GM12878 (cell line): ENCODE measurements at regions not wholly inside any gene's neighbourhood (a gene's known extent, or its start where the extent isn't known, plus 50 kb on each side); places are given as distances from the start of the nearest gene placed in this dataset.

Experiments used
- ATAC-seq: fragments of 200-7000 bp; cut with Tn5 transposase; 3 replicates; pipeline ENCODE4 v1.9.1; 2020; ENCODE audit warnings: mild to moderate bottlenecking, moderate library complexity
- BruUV-seq: library from RNA; stranded (reverse); fragments of 400-500 nt; replicated peaks from 2 replicates; lab custom pipeline; 2021; lab: Mats Ljungman, UMichigan
- CTCF ChIA-PET: fragments of 300-600 bp; sonication (Branson Sonifier 250); formaldehyde crosslinking; extraction: SDS; loops from one replicate; lab custom pipeline; 2021; ENCODE audit warnings: inconsistent platforms; lab: Yijun Ruan, JAX
- POLR2A ChIA-PET: fragments of 350-600 bp; formaldehyde crosslinking; extraction: SDS; loops from one replicate; lab custom pipeline; 2021; ENCODE audit warnings: inconsistent platforms; lab: Charles Lee
- RAD21 ChIA-PET: fragments of 300-600 bp; sonication (Branson Sonifier 250); formaldehyde crosslinking; loops from one replicate; lab custom pipeline; 2023; ENCODE audit warnings: antibody characterized with exemption; ENCODE audit not compliant: unreplicated experiment; lab: Charles Lee
- SMC1A ChIA-PET: fragments of 300-600 bp; sonication (Branson Sonifier 250); formaldehyde crosslinking; loops from one replicate; lab custom pipeline; 2023; ENCODE audit not compliant: unreplicated experiment, uncharacterized antibody; lab: Charles Lee
- DNase-seq: peaks from one replicate; pipeline ENCODE4 v3.0.0-alpha.2; 2011; ENCODE audit warnings: low read depth, low spot score
- FAIRE-seq: peaks from 3 replicates; lab custom pipeline; 2011; peaks lifted over from hg19 to GRCh38; lab: Jason Lieb, UNC
- H2AFZ ChIP-seq: 2 replicates; pipeline ENCODE4 v1.6.0; 2011; ENCODE audit warnings: low read depth, low read length, control low read depth; ENCODE audit not compliant: control insufficient read depth
- H3K27ac ChIP-seq: 2 replicates; pipeline ENCODE4 v1.5.1; 2011; ENCODE audit warnings: control low read depth; ENCODE audit not compliant: control insufficient read depth, insufficient read depth
- H3K27me3 ChIP-seq, 2 experiments: replicated peaks in 1 of 2; 2 replicates each; pipeline versions ENCODE4 v1.6.0 to v1.6.1; 2011; ENCODE audit warnings: low read length in 1 of 2; ENCODE audit not compliant: control insufficient read depth in 2 of 2, insufficient read depth in 2 of 2
- H3K36me3 ChIP-seq, 2 experiments: 2 replicates each; pipeline ENCODE4 v1.5.1; 2011; ENCODE audit warnings: low read length in 1 of 2; ENCODE audit not compliant: control insufficient read depth in 2 of 2, insufficient read depth in 2 of 2
- H3K4me1 ChIP-seq: 2 replicates; pipeline ENCODE4 v1.6.1; 2011; ENCODE audit warnings: mild to moderate bottlenecking, low read length, moderate library complexity, mixed read lengths; ENCODE audit not compliant: control insufficient read depth, insufficient read depth
- H3K4me2 ChIP-seq: 2 replicates; pipeline ENCODE4 v1.6.0; 2011; ENCODE audit warnings: control low read depth; ENCODE audit not compliant: control insufficient read depth, insufficient read depth
- H3K4me3 ChIP-seq: fragments of 200-600 bp; sonication (generic); 2 replicates; pipeline ENCODE4 v1.5.1; 2016
- H3K79me2 ChIP-seq: 2 replicates; pipeline ENCODE4 v1.6.0; 2011; ENCODE audit warnings: low read length; ENCODE audit not compliant: control insufficient read depth, insufficient read depth
- H3K9ac ChIP-seq: 2 replicates; pipeline ENCODE4 v1.8.0; 2011; ENCODE audit warnings: low read length, control low read depth, mixed read lengths; ENCODE audit not compliant: control insufficient read depth, insufficient read depth
- H3K9me3 ChIP-seq: replicated peaks from 3 replicates; pipeline ENCODE4 v1.5.1; 2011; ENCODE audit warnings: mild to moderate bottlenecking, low read length; ENCODE audit not compliant: control insufficient read depth, insufficient read depth
- H4K20me1 ChIP-seq: 2 replicates; pipeline ENCODE4 v1.6.0; 2011; ENCODE audit not compliant: control insufficient read depth, insufficient read depth
- ATF7 ChIP-seq: fragments of 450-650 bp; IDR thresholded peaks from 2 replicates; pipeline ENCODE4 v1.6.1; 2016; ENCODE audit warnings: low read depth, mild to moderate bottlenecking
- CREB1 ChIP-seq: IDR thresholded peaks from 2 replicates; pipeline ENCODE4 v1.6.1; 2012; ENCODE audit warnings: low read depth, mild to moderate bottlenecking, inconsistent platforms
- CTCF ChIP-seq, 3 experiments: IDR thresholded peaks in 2 of 3; conservative IDR thresholded peaks in 1 of 3; 2 replicates each; pipeline ENCODE4 v1.5.1; 2011; ENCODE audit warnings: low read depth in 3 of 3, low read length in 3 of 3, mild to moderate bottlenecking in 3 of 3, control low read depth in 2 of 3, moderate library complexity in 2 of 3, inconsistent platforms in 1 of 3, mixed read lengths in 1 of 3; ENCODE audit not compliant: control insufficient read depth in 2 of 3, insufficient read depth in 1 of 3; ENCODE audit errors: extremely low read depth in 1 of 3
- EED ChIP-seq: sonication (generic); IDR thresholded peaks from 2 replicates; pipeline ENCODE4 v1.6.1; 2016; ENCODE audit warnings: antibody characterized with exemption, low read depth
- IRF4 ChIP-seq: IDR thresholded peaks from 2 replicates; pipeline ENCODE4 v1.6.1; 2011; ENCODE audit warnings: low read depth, low read length
- MEF2A ChIP-seq: IDR thresholded peaks from 2 replicates; pipeline ENCODE4 v1.6.1; 2011; ENCODE audit warnings: low read depth, mild to moderate bottlenecking, low read length, moderate library complexity; ENCODE audit not compliant: insufficient read depth
- NBN ChIP-seq: fragments of 450-650 bp; IDR thresholded peaks from 2 replicates; pipeline ENCODE4 v1.6.1; 2016
- PKNOX1 ChIP-seq: fragments of 450-650 bp; IDR thresholded peaks from 2 replicates; pipeline ENCODE4 v1.6.1; 2016; ENCODE audit warnings: mild to moderate bottlenecking
- SMAD1 ChIP-seq: fragments of 450-650 bp; IDR thresholded peaks from 2 replicates; pipeline ENCODE4 v1.6.1; 2018; ENCODE audit warnings: mild to moderate bottlenecking, low read depth; ENCODE audit not compliant: partially characterized antibody
- SP1 ChIP-seq: IDR thresholded peaks from one replicate; pipeline ENCODE4 v1.6.1; 2011; ENCODE audit warnings: low read depth, low read length
- ZNF24 ChIP-seq: fragments of 450-650 bp; IDR thresholded peaks from 2 replicates; pipeline ENCODE4 v1.6.1; 2017; ENCODE audit warnings: antibody characterized with exemption, mild to moderate bottlenecking
- WGBS: methylation state at CpG from one replicate; pipeline ENCODE4 v1.1.6; 2016; ENCODE audit warnings: low lambda C conversion rate; ENCODE audit not compliant: insufficient replicate concordance, insufficient coverage; ENCODE audit errors: missing lambda C conversion rate; 5-methylcytosine and 5-hydroxymethylcytosine counted together
- in situ Hi-C: fragments of 300-500 bp; cut with MboI; formaldehyde crosslinking; loops from 9 replicates; pipeline ENCODE4 v1.14.3; 2018; ENCODE audit warnings: mixed read lengths
- intact Hi-C: fragments of 100-400 bp; cut with micrococcal nuclease; formaldehyde crosslinking; loops from one replicate; pipeline ENCODE4 v1.14.2; 2022; ENCODE audit not compliant: unreplicated experiment

- TF ChIP-seq EED (no peak), IRF4 (no peak)
Measured at GRCh38 chr1:209219791-209220524, 363.6 kb upstream of the CAMK1G start (continued).

- POLR2A ChIA-PET, result no interaction called here
- in situ Hi-C loops (no loop called here), intact Hi-C loops (no loop called here)
- Histone ChIP-seq H4K20me1 (no peaks in the 10 kb centered on the region), H3K79me2 (no peaks in the 10 kb centered on the region), H3K4me1 (no peaks in the 10 kb centered on the region), H3K4me2 (no peak overlapping the region), H3K9me3 (no peaks in the 10 kb centered on the region), H2AFZ (no peak overlapping the region), H3K9ac (no peak overlapping the region), H3K27ac (no peak overlapping the region), H3K27me3 (no peaks in the 10 kb centered on the region), H3K4me3 (no peak overlapping the region), H3K36me3 (no peaks in the 10 kb centered on the region)
- CTCF ChIA-PET, result interaction anchor here (1.1 kb wide), 1 partner anchor 20 kb away, joined by 3 read pairs; no protein-coding TSS in a partner anchor
- FAIRE-seq (no peak), ATAC-seq (no peak), DNase-seq (no peak)
- WGBS, result 62% methylated on average over 5 of the region's 5 CpGs
- SMC1A ChIA-PET, result no interaction called here
- RAD21 ChIA-PET, result no interaction called here
- no TSS peak for BruUV-seq
- no peak for TF ChIP-seq SP1
- no peak for TF ChIP-seq NBN
- no peak for TF ChIP-seq ZNF24
- TF ChIP-seq PKNOX1, result no peak
- TF ChIP-seq CREB1, result no peak
- no peak for TF ChIP-seq ATF7
- TF ChIP-seq MEF2A, result no peak
- TF ChIP-seq SMAD1, result no peak
- no peak for TF ChIP-seq CTCF (IDR thresholded peaks at IDR 0.05 in 2 of 3, conservative IDR thresholded peaks at IDR 0.05 in 1 of 3; ENCODE audit: control insufficient read depth in 2 of 3, extremely low read depth in 1 of 3, insufficient read depth in 1 of 3, low read depth in 3 of 3, low read length in 3 of 3)
Measured at GRCh38 chr1:209222826-209223225, 360.7 kb upstream of the CAMK1G start.
